ENCODE measurements at regions not wholly inside any gene's neighbourhood (a gene's known extent, or its start where the extent isn't known, plus 50 kb on each side); places are given as distances from the start of the nearest gene placed in this dataset.
"Not testable (repeated sequence)": the region's sequence is repeated elsewhere in the genome, so short reads cannot be mapped to it uniquely, and the experiment has no call there.

- no peak overlapping the region for H3K4me3 ChIP-seq
- no peak for DNase-seq (ENCODE audit: low spot score in 2 of 2)
- H3K4me1 ChIP-seq, result peaks cover 12% of the 10 kb centered on the region
- 28% methylated on average over 4 of the region's 4 CpGs for WGBS
- H3K9me3 ChIP-seq, result no peaks in the 10 kb centered on the region
- H3K36me3 ChIP-seq, result no peaks in the 10 kb centered on the region
- TF ChIP-seq POLR2AphosphoS5 (IDR thresholded peaks at IDR 0.05) (no peak), CTCF (IDR thresholded peaks at IDR 0.05) (no peak), EP300 (IDR thresholded peaks at IDR 0.05) (no peak), POLR2A (IDR thresholded peaks at IDR 0.05) (no peak)
- H3K27ac ChIP-seq, result no peak overlapping the region
- peaks cover 5% of the 10 kb centered on the region for H3K27me3 ChIP-seq
Observed at GRCh38 chr1:203995228-203995627, 77.7 kb upstream of the SOX13 start.

GRCh38 chr1:203996126-203996525 lies 76.8 kb upstream of the SOX13 start:
- DNase-seq (ENCODE audit: low spot score in 2 of 2), result no peak
- Histone ChIP-seq H3K4me3 (no peak overlapping the region), H3K27me3 (peaks cover 5% of the 10 kb centered on the region), H3K27ac (no peak overlapping the region), H3K36me3 (no peaks in the 10 kb centered on the region), H3K4me1 (peaks cover 12% of the 10 kb centered on the region), H3K9me3 (no peaks in the 10 kb centered on the region)
- TF ChIP-seq POLR2A (IDR thresholded peaks at IDR 0.05), result no peak
- no peak for TF ChIP-seq POLR2AphosphoS5 (IDR thresholded peaks at IDR 0.05)
- TF ChIP-seq CTCF (IDR thresholded peaks at IDR 0.05), result no peak
- TF ChIP-seq EP300 (IDR thresholded peaks at IDR 0.05), result no peak
- 50% methylated on average over 4 of the region's 4 CpGs for WGBS

GRCh38 chr1:203998571-203998970 lies 74.3 kb upstream of the SOX13 start:
- peaks cover 12% of the 10 kb centered on the region for H3K4me1 ChIP-seq
- 88% methylated on average over 5 of the region's 5 CpGs for WGBS
- not testable (repeated sequence) for H3K27ac ChIP-seq; H3K4me3 ChIP-seq; H3K27me3 ChIP-seq; H3K9me3 ChIP-seq; DNase-seq (ENCODE audit: low spot score in 2 of 2); H3K36me3 ChIP-seq

GRCh38 chr1:203999618-204000017 lies 73.3 kb upstream of the SOX13 start:
- no peak for DNase-seq (ENCODE audit: low spot score in 2 of 2)
- Histone ChIP-seq H3K4me1 (peaks cover 12% of the 10 kb centered on the region), H3K36me3 (no peaks in the 10 kb centered on the region), H3K4me3 (no peak overlapping the region), H3K27me3 (peaks cover 5% of the 10 kb centered on the region), H3K27ac (no peak overlapping the region), H3K9me3 (no peaks in the 10 kb centered on the region)
- TF ChIP-seq CTCF (IDR thresholded peaks at IDR 0.05) (no peak), POLR2A (IDR thresholded peaks at IDR 0.05) (no peak), POLR2AphosphoS5 (IDR thresholded peaks at IDR 0.05) (no peak), EP300 (IDR thresholded peaks at IDR 0.05) (no peak)

- no peak for TF ChIP-seq CTCF (IDR thresholded peaks at IDR 0.05)
- no peak for TF ChIP-seq POLR2A (IDR thresholded peaks at IDR 0.05)
- TF ChIP-seq EP300 (IDR thresholded peaks at IDR 0.05), result no peak
- TF ChIP-seq POLR2AphosphoS5 (IDR thresholded peaks at IDR 0.05), result no peak
- no peaks in the 10 kb centered on the region for H3K4me1 ChIP-seq
- no peaks in the 10 kb centered on the region for H3K36me3 ChIP-seq
- 90% methylated on average over 2 of the region's 2 CpGs for WGBS
- no peaks in the 10 kb centered on the region for H3K27me3 ChIP-seq
- DNase-seq (ENCODE audit: low spot score in 2 of 2), result no peak
- no peak overlapping the region for H3K4me3 ChIP-seq
- no peaks in the 10 kb centered on the region for H3K9me3 ChIP-seq
- H3K27ac ChIP-seq, result no peak overlapping the region
Observed at GRCh38 chr1:204001166-204001901, 71.6 kb upstream of the SOX13 start.

GRCh38 chr1:204002614-204003013 lies 70.3 kb upstream of the SOX13 start:
- TF ChIP-seq POLR2AphosphoS5 (IDR thresholded peaks at IDR 0.05) (no peak), CTCF (IDR thresholded peaks at IDR 0.05) (no peak)
- H3K4me1 ChIP-seq, result no peaks in the 10 kb centered on the region
- no peak overlapping the region for H3K27ac ChIP-seq
- no peaks in the 10 kb centered on the region for H3K9me3 ChIP-seq
- WGBS, result 66% methylated on average over 3 of the region's 3 CpGs
- DNase-seq (ENCODE audit: low spot score in 2 of 2), result no peak
- no peaks in the 10 kb centered on the region for H3K36me3 ChIP-seq
- no peak overlapping the region for H3K4me3 ChIP-seq
- no peaks in the 10 kb centered on the region for H3K27me3 ChIP-seq
